ENCODE measurements at regions not wholly inside any gene's neighbourhood (a gene's known extent, or its start where the extent isn't known, plus 50 kb on each side); places are given as distances from the start of the nearest gene placed in this dataset.

- Histone ChIP-seq H3K4me3 (replicated peaks in 1 of 3; ENCODE audit: low read depth in 2 of 3, low read length in 3 of 3) (no peak overlapping the region), H3K27ac (ENCODE audit: low read depth in 1 of 2, low read length in 2 of 2) (no peak overlapping the region)
- peaks cover 40 to 55% of the 10 kb centered on the region in 2 donors for H3K36me3 Mint-ChIP-seq
Measured at GRCh38 chr7:149570784-149571183, 73.2 kb upstream of the ZNF746 start.

DNA sequence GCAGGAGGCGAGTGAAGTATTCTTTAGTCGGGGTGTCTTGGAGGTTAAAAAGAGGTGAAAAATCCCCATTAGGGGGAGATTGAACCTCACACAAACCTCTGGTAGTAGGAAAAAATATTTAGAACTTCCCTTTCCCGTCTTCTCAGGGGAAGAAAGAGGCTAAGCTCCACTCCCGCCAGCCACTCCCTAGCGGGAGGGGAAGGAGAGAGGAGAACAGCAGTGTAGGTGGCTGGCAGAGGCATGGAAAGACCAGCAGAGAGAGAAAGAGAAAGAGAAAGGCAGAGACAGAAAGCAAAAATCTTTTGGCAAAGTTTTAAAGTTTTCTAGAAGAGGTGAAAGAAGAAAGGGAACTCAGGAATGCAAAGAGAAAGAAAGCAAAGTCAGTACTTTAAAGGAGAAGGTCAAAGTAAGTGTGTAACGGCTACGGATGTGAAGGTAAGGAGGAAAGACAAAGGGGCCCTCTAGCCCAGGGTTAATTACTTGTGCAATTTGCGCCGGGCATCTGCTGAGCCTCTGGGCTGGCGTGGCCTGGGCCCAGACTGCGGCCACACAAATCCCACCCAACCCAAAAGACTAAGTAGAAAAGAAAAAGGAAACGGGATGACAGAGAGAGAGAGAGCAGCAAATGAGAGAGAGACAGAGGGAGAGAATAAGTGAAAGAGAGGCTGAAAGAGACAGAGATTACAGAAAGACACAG is 72.3 kb upstream of the ZNF746 start:
- no peak for TF ChIP-seq CTCF (IDR thresholded peaks at IDR 0.05)
- H3K4me3 Mint-ChIP-seq = no peak overlapping the region
- Histone ChIP-seq H4K20me1 (ENCODE audit: insufficient read depth, low read length) (no peaks in the 10 kb centered on the region), H3K27ac (ENCODE audit: low read depth in 1 of 2, low read length in 2 of 2) (no peak overlapping the region), H2AFZ (ENCODE audit: insufficient read depth, low read depth, low read length, poor library complexity, severe bottlenecking) (no peak overlapping the region), H3K9me3 (replicated peaks in 1 of 2; ENCODE audit: control insufficient read depth in 1 of 2, insufficient read depth in 1 of 2, low read length in 2 of 2) (peaks cover 38 to 47% of the 10 kb centered on the region in 2 donors), H3K4me3 (replicated peaks in 1 of 3; ENCODE audit: low read depth in 2 of 3, low read length in 3 of 3) (peak overlapping the region in 1 of 3 experiments; percentile 31), H3K36me3 (replicated peaks in 1 of 2; ENCODE audit: control insufficient read depth in 1 of 2, insufficient read depth in 2 of 2, low read length in 2 of 2) (peaks cover 11 to 51% of the 10 kb centered on the region in 2 donors), H3K27me3 (ENCODE audit: control insufficient read depth in 2 of 2, insufficient read depth in 2 of 2, low read length in 2 of 2) (no peaks in the 10 kb centered on the region), H3K4me2 (replicated peaks; ENCODE audit: extremely low read depth, low read length, poor library complexity, severe bottlenecking) (no peak overlapping the region), H3K9ac (ENCODE audit: insufficient read depth, low read length, poor library complexity, severe bottlenecking) (no peak overlapping the region), H3K4me1 (ENCODE audit: control insufficient read depth in 1 of 2, insufficient read depth in 2 of 2, low read length in 2 of 2) (no peaks in the 10 kb centered on the region), H3K79me2 (ENCODE audit: insufficient read depth, low read length) (no peaks in the 10 kb centered on the region)
- 100% methylated on average over 1 of the region's 12 CpGs for WGBS (ENCODE audit: insufficient coverage)
- H3K4me1 Mint-ChIP-seq = no peaks in the 10 kb centered on the region
- peaks cover 0 to 5% (median 0%) of the 10 kb centered on the region in 3 donors for H3K27me3 Mint-ChIP-seq (ENCODE audit: low read depth in 3 of 3)
- peaks cover 47 to 59% of the 10 kb centered on the region in 2 donors for H3K36me3 Mint-ChIP-seq
- peaks cover 35 to 63% (median 52%) of the 10 kb centered on the region in 7 donors for H3K9me3 Mint-ChIP-seq
- intact Hi-C loops (cut with micrococcal nuclease) = no loop called here
- no peak for DNase-seq
- H3K27ac Mint-ChIP-seq = no peak overlapping the region

More at GRCh38 chr7:149570784-149571183, 73.2 kb upstream of the ZNF746 start:
- WGBS (ENCODE audit: insufficient coverage) = 100% methylated on average over 7 of the region's 11 CpGs
- Histone ChIP-seq H3K79me2 (ENCODE audit: insufficient read depth, low read length) (no peaks in the 10 kb centered on the region), H3K9me3 (replicated peaks in 1 of 2; ENCODE audit: control insufficient read depth in 1 of 2, insufficient read depth in 1 of 2, low read length in 2 of 2) (peaks cover 38 to 47% of the 10 kb centered on the region in 2 donors), H4K20me1 (ENCODE audit: insufficient read depth, low read length) (no peaks in the 10 kb centered on the region), H3K36me3 (replicated peaks in 1 of 2; ENCODE audit: control insufficient read depth in 1 of 2, insufficient read depth in 2 of 2, low read length in 2 of 2) (peaks cover 11 to 45% of the 10 kb centered on the region in 2 donors), H3K4me1 (ENCODE audit: control insufficient read depth in 1 of 2, insufficient read depth in 2 of 2, low read length in 2 of 2) (no peaks in the 10 kb centered on the region), H3K27me3 (ENCODE audit: control insufficient read depth in 2 of 2, insufficient read depth in 2 of 2, low read length in 2 of 2) (no peaks in the 10 kb centered on the region), H3K9ac (ENCODE audit: insufficient read depth, low read length, poor library complexity, severe bottlenecking) (no peak overlapping the region), H3K4me2 (replicated peaks; ENCODE audit: extremely low read depth, low read length, poor library complexity, severe bottlenecking) (no peak overlapping the region), H2AFZ (ENCODE audit: insufficient read depth, low read depth, low read length, poor library complexity, severe bottlenecking) (no peak overlapping the region)
- peaks cover 38 to 69% (median 59%) of the 10 kb centered on the region in 7 donors for H3K9me3 Mint-ChIP-seq
- no peak for TF ChIP-seq CTCF (IDR thresholded peaks at IDR 0.05)
- no peak overlapping the region for H3K4me3 Mint-ChIP-seq
- intact Hi-C loops (cut with micrococcal nuclease) = no loop called here
- H3K27me3 Mint-ChIP-seq (ENCODE audit: low read depth in 3 of 3) = peaks cover 0 to 5% (median 0%) of the 10 kb centered on the region in 3 donors
- no peak overlapping the region for H3K27ac Mint-ChIP-seq
- DNase-seq = no peak
- no peaks in the 10 kb centered on the region for H3K4me1 Mint-ChIP-seq

All from CD14-positive monocyte (primary cell).